ENCODE measurements at regions not wholly inside any gene's neighbourhood (a gene's known extent, or its start where the extent isn't known, plus 50 kb on each side); places are given as distances from the start of the nearest gene placed in this dataset.

DNA sequence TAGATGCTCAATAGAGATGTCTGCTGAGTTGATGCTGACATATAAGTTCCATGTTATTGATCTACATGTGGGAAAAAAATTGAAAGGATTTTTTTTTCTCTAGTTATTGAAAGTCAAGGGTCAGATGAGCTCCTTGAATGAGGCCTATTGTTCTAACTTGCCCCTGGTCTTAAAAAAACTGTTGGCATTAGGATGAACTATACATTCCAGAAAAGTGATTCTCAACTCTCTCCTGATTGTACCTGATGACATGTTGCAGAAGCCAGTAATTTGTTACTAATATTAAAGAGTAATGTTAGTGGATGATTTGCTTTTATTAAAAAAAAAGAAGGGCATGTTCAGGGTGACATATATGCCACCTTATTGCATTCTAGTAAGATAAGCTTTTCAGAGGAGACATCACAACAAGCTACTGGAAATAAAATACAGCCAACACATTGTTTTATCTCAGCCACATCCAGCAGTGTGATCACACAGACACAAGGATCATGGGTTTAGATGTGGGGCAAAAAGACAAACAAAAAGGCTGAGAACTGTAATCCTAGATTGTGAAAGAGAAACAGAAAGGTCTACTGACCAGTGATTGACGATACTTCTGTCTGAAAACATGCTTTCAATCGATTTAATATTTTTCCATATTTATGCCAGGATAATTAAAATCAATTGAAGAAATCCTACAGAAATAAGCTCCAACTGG, 1314.1 kb upstream of the C9orf72 start:
- no peak overlapping the region for H3K4me3 ChIP-seq (ENCODE audit: low read depth, low read length)
- DNase-seq (ENCODE audit: low read depth): no peak
- TF ChIP-seq, protein P1, sequence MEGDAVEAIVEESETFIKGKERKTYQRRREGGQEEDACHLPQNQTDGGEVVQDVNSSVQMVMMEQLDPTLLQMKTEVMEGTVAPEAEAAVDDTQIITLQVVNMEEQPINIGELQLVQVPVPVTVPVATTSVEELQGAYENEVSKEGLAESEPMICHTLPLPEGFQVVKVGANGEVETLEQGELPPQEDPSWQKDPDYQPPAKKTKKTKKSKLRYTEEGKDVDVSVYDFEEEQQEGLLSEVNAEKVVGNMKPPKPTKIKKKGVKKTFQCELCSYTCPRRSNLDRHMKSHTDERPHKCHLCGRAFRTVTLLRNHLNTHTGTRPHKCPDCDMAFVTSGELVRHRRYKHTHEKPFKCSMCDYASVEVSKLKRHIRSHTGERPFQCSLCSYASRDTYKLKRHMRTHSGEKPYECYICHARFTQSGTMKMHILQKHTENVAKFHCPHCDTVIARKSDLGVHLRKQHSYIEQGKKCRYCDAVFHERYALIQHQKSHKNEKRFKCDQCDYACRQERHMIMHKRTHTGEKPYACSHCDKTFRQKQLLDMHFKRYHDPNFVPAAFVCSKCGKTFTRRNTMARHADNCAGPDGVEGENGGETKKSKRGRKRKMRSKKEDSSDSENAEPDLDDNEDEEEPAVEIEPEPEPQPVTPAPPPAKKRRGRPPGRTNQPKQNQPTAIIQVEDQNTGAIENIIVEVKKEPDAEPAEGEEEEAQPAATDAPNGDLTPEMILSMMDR (IDR thresholded peaks at IDR 0.05; ENCODE audit: insufficient read depth, low read length): no peak

DNA sequence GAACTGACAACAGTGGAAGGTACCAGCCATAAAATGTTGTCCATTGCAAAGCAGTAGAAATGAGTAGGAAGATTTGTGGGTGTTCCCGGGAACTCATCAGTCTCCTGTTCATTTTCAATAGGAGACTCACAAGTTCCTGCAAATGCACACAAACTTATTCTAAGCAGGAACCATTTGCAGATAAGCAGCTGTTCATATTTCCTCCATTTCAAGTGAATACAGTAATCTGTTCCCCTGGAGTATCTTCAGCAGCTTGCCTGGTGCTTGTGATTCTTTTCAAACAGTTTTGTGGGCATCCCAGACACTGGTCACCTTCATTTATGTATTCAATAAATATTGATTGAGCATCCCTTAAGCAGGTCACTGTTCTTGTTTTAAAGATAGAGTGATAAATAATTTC, 1315.5 kb upstream of the C9orf72 start:
- no peak for DNase-seq (ENCODE audit: low read depth)
- TF ChIP-seq, protein P1 (IDR thresholded peaks at IDR 0.05; ENCODE audit: insufficient read depth, low read length): no peak
- no peak overlapping the region for H3K4me3 ChIP-seq (ENCODE audit: low read depth, low read length)

DNA sequence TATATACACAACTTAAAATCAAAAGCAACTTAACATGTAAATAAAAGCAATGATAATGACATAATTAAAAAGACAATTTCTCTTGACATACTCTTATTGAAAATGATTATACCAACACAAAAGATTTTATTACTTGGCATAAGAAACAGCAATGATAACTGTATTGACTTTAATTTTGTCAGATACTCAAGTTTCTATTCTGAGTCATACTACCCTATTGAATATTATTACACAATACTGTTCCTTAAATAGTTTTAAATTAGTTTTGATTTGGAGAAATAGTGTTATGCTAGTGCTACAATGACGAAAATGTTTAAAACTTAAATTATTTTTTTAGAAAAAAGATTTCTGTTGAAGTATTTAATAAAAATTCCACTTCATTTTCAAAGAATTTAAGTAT, 1319.3 kb upstream of the C9orf72 start:
- no peak overlapping the region for H3K4me3 ChIP-seq (ENCODE audit: low read depth, low read length)
- TF ChIP-seq, protein P1 (IDR thresholded peaks at IDR 0.05; ENCODE audit: insufficient read depth, low read length): no peak
- no peak for DNase-seq (ENCODE audit: low read depth)

DNA sequence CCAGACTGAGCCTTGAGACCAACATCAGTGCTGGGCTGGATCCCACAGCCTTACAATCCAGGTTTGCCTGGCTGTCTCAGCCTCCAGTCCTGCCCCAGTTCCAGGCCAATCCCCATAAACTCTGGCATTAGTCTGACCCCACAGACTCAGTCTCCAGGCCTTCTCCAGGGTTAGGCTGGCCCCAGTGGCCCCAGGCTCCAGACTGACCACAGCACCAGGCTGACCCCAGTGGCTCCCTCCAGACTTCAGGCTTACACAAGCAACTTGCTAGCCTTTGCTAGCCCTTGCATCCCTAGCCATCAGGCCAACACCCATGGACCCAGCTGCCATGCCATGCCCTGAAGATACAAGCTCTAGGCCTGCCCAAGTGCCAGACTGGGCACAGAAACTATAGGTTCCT, 1326.0 kb upstream of the C9orf72 start:
- H3K4me3 ChIP-seq (ENCODE audit: low read depth, low read length): no peak overlapping the region
- TF ChIP-seq, protein P1 (IDR thresholded peaks at IDR 0.05; ENCODE audit: insufficient read depth, low read length): no peak
- no peak for DNase-seq (ENCODE audit: low read depth)

DNA sequence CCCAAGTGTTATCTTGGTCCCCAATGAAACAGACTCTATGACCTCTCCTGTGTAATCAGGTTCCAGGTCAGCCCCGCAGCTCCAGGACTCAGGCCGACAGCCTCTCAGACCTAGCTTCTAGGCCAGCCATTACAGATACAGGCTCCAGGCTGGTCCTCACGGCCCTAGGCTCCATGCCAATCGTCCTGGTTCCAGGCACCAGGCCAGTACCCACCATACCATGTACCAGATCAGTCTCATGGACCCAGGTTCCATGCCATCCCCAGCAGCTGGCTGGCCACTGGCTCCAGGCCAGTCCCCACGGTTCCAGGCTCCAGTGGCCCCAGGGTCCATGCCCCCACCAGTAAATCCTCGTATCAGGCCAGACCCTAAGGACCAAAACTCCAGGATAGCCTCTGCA, 1326.6 kb upstream of the C9orf72 start:
- no peak for DNase-seq (ENCODE audit: low read depth)
- H3K4me3 ChIP-seq (ENCODE audit: low read depth, low read length): no peak overlapping the region
- TF ChIP-seq, protein P1 (IDR thresholded peaks at IDR 0.05; ENCODE audit: insufficient read depth, low read length): no peak

DNA sequence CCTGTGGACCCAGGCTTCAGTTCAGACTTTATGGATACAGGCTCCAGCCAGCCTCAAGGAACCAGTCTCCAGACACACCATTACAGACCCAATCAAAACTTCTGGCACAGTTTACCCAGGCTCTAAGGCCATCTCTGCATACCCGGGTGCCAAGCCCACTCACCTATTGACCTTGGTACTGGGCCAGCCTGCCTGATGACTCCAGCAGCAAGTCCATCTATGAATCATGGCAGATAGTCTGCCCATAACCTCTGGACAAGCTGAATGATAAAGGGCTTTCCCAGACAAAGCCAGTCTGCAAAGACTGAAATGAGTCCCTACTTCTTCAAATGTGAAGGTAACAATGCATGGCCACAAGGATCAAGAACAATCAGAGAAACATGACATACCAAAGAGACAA, 1327.1 kb upstream of the C9orf72 start:
- no peak overlapping the region for H3K4me3 ChIP-seq (ENCODE audit: low read depth, low read length)
- TF ChIP-seq, protein P1 (IDR thresholded peaks at IDR 0.05; ENCODE audit: insufficient read depth, low read length): no peak
- DNase-seq (ENCODE audit: low read depth): no peak

DNA sequence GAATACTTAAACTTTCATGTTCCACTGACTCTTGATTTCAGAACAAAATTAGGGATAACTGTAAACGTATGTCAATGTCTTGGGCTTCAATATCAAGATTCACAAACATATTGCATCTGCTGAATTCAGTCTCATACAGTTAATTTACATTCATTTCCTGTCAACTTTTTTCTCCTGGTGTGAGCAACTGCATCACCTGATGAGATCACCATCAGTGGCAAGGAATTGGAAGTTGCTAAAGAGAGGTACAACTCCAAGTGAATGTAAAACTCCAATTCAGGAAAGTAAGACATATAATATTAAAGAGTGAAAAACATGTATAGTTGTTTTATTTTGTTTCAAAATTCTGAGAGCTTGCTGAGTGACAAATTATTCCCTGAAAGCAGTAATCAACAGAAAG, 1336.2 kb upstream of the C9orf72 start:
- no peak for DNase-seq (ENCODE audit: low read depth)
- TF ChIP-seq, protein P1 (IDR thresholded peaks at IDR 0.05; ENCODE audit: insufficient read depth, low read length): no peak

More for the DNA sequence above, 1336.2 kb upstream of the C9orf72 start:
- H3K4me3 ChIP-seq (ENCODE audit: low read depth, low read length): no peak overlapping the region
